OCI-LY3 (cell line): ENCODE measurements at regions not wholly inside any gene's neighbourhood (a gene's known extent, or its start where the extent isn't known, plus 50 kb on each side); places are given as distances from the start of the nearest gene placed in this dataset.

Experiments
- EZH2phosphoT487 ChIP-seq: fragments of 200-600 bp; shearing (Covaris generic); IDR thresholded peaks from 2 replicates; pipeline ENCODE4 v1.6.1; 2018; ENCODE audit warnings: antibody characterized with exemption, mixed run types, low read depth
- TF ChIP-seq, protein P1 (sequence below): fragments of 200-600, 300-600 bp; sonication (generic); IDR thresholded peaks from 2 replicates; pipeline ENCODE4 v1.5.1; 2014; ENCODE audit warnings: antibody characterized with exemption, low read length, low read depth

- TF ChIP-seq, protein P1, sequence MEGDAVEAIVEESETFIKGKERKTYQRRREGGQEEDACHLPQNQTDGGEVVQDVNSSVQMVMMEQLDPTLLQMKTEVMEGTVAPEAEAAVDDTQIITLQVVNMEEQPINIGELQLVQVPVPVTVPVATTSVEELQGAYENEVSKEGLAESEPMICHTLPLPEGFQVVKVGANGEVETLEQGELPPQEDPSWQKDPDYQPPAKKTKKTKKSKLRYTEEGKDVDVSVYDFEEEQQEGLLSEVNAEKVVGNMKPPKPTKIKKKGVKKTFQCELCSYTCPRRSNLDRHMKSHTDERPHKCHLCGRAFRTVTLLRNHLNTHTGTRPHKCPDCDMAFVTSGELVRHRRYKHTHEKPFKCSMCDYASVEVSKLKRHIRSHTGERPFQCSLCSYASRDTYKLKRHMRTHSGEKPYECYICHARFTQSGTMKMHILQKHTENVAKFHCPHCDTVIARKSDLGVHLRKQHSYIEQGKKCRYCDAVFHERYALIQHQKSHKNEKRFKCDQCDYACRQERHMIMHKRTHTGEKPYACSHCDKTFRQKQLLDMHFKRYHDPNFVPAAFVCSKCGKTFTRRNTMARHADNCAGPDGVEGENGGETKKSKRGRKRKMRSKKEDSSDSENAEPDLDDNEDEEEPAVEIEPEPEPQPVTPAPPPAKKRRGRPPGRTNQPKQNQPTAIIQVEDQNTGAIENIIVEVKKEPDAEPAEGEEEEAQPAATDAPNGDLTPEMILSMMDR: no peak
- no peak for TF ChIP-seq EZH2phosphoT487
Observed at GRCh38 chr15:99907698-99908097, 174.5 kb upstream of the LYSMD4 start.
